Neuronal stem cell (in vitro differentiated cells): ENCODE measurements at regions not wholly inside any gene's neighbourhood (a gene's known extent, or its start where the extent isn't known, plus 50 kb on each side); places are given as distances from the start of the nearest gene placed in this dataset.

Experiments
- DNase-seq: peaks from one replicate; pipeline ENCODE4 v3.0.0-alpha.2; 2013; ENCODE audit warnings: low spot score
- H2AFZ ChIP-seq: one replicate; pipeline ENCODE4 v1.6.1; 2013; ENCODE audit warnings: mild to moderate bottlenecking, low read length, inconsistent platforms
- H2AK5ac ChIP-seq: 2 replicates; pipeline ENCODE4 v1.6.1; 2013; ENCODE audit warnings: low read depth, mild to moderate bottlenecking, inconsistent platforms, low read length, moderate library complexity, mixed read lengths
- H2BK120ac ChIP-seq: 2 replicates; pipeline ENCODE4 v1.6.1; 2013; ENCODE audit warnings: low read depth, mild to moderate bottlenecking, inconsistent platforms, low read length, moderate library complexity, mixed read lengths
- H2BK12ac ChIP-seq: one replicate; pipeline ENCODE4 v1.6.1; 2013; ENCODE audit warnings: low read length, inconsistent platforms
- H2BK15ac ChIP-seq: 2 replicates; pipeline ENCODE4 v1.6.1; 2013; ENCODE audit warnings: mild to moderate bottlenecking, low read length, inconsistent platforms, mixed read lengths
- H2BK5ac ChIP-seq: one replicate; pipeline ENCODE4 v1.6.1; 2013; ENCODE audit warnings: inconsistent platforms, mild to moderate bottlenecking, low read length, moderate library complexity
- H3K14ac ChIP-seq: one replicate; pipeline ENCODE4 v1.6.1; 2013; ENCODE audit warnings: low read length, inconsistent platforms
- H3K18ac ChIP-seq: 2 replicates; pipeline ENCODE4 v1.6.1; 2013; ENCODE audit warnings: low read length, inconsistent platforms
- H3K23ac ChIP-seq: 2 replicates; pipeline ENCODE4 v1.6.1; 2013; ENCODE audit warnings: low read depth, mild to moderate bottlenecking, mixed read lengths, low read length, inconsistent platforms; ENCODE audit not compliant: poor library complexity
- H3K27ac ChIP-seq: replicated peaks from 3 replicates; pipeline ENCODE4 v1.5.1; 2013; ENCODE audit warnings: low read length, inconsistent platforms
- H3K27me3 ChIP-seq, 3 experiments: 2 replicates each; pipeline ENCODE4 v1.6.1; 2013; ENCODE audit warnings: low read length in 3 of 3, mild to moderate bottlenecking in 2 of 3, inconsistent platforms in 1 of 3, low read depth in 1 of 3, mixed read lengths in 1 of 3, moderate library complexity in 1 of 3; ENCODE audit not compliant: control insufficient read depth in 3 of 3, insufficient read depth in 3 of 3
- H3K36me3 ChIP-seq, 2 donors: replicated peaks in 1 of 2; 2 replicates each; pipeline ENCODE4 v1.6.1; 2013; ENCODE audit warnings: low read length in 2 of 2; ENCODE audit not compliant: control insufficient read depth in 2 of 2, insufficient read depth in 2 of 2
- H3K4ac ChIP-seq: 2 replicates; pipeline ENCODE4 v1.6.1; 2013; ENCODE audit warnings: inconsistent platforms, mild to moderate bottlenecking, low read length, moderate library complexity
- H3K4me1 ChIP-seq, 2 donors: 1 replicate in 1 of 2; 2 replicates in 1 of 2; pipeline ENCODE4 v1.6.1; 2013; ENCODE audit warnings: low read length in 2 of 2, low read depth in 1 of 2; ENCODE audit not compliant: control insufficient read depth in 2 of 2, insufficient read depth in 1 of 2
- H3K4me2 ChIP-seq: one replicate; pipeline ENCODE4 v1.6.1; 2013; ENCODE audit warnings: mild to moderate bottlenecking, low read length, inconsistent platforms; ENCODE audit not compliant: insufficient read depth, poor library complexity, severe bottlenecking
- H3K4me3 ChIP-seq, 2 donors: 2 replicates each; pipeline ENCODE4 v1.5.1; 2013; ENCODE audit warnings: low read length in 2 of 2, mild to moderate bottlenecking in 2 of 2, inconsistent platforms in 1 of 2, moderate library complexity in 1 of 2
- H3K79me1 ChIP-seq: one replicate; pipeline ENCODE4 v1.6.1; 2013; ENCODE audit warnings: low read depth, mild to moderate bottlenecking, inconsistent platforms, low read length, moderate library complexity
- H3K9ac ChIP-seq: one replicate; pipeline ENCODE4 v1.6.1; 2013; ENCODE audit warnings: mild to moderate bottlenecking, low read depth, low read length, inconsistent platforms; ENCODE audit not compliant: poor library complexity
- H3K9me3 ChIP-seq, 2 donors: replicated peaks in 1 of 2; 2 replicates each; pipeline versions ENCODE3 to v1.6.1; 2013; ENCODE audit warnings: low read length in 2 of 2, mild to moderate bottlenecking in 2 of 2, inconsistent platforms in 1 of 2, low read depth in 1 of 2, mixed read lengths in 1 of 2, moderate library complexity in 1 of 2; ENCODE audit not compliant: control insufficient read depth in 2 of 2, insufficient read depth in 1 of 2
- H4K8ac ChIP-seq: one replicate; pipeline ENCODE4 v1.6.1; 2013; ENCODE audit warnings: low read depth, mild to moderate bottlenecking, inconsistent platforms, low read length, moderate library complexity
- H4K91ac ChIP-seq: one replicate; pipeline ENCODE4 v1.6.1; 2013; ENCODE audit warnings: low read length, low read depth, mild to moderate bottlenecking, inconsistent platforms; ENCODE audit not compliant: poor library complexity
- WGBS, 2 donors: extraction: QIAGEN DNeasy Blood & Tissue Kit; methylation state at CpG; one replicate each; pipeline ENCODE4 v1.1.7; 2013; ENCODE audit warnings: missing lambda C conversion rate in 2 of 2, mixed read lengths in 1 of 2; ENCODE audit not compliant: insufficient read length in 2 of 2, insufficient replicate concordance in 1 of 2; ENCODE audit errors: extremely low coverage in 2 of 2; 5-methylcytosine and 5-hydroxymethylcytosine counted together

DNA sequence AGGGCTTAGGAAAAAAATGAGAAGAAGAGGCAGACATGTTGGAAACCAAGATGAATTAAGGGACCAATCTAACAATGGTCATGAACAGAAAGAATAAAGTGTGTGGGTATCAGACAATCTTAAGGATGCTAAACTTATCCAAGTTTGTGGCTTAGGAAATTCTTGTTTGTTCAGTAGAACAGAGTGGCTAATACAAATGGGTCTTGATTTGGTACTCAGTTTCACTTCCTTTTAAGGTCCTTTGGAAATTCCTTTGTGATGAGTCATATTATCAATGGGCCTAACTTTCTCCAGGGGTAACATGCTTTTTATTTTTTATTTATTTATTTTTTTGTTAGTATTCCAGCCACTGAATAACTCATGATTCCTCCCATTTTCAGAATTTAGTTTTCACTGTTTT, 1154.7 kb upstream of the FLRT2 start:
- H2BK5ac ChIP-seq, result no peak overlapping the region
- H2BK15ac ChIP-seq, result no peak overlapping the region
- H3K4me1 ChIP-seq, result peaks cover 0 to 2% of the 10 kb centered on the region in 2 donors
- no peaks in the 10 kb centered on the region for H3K9me3 ChIP-seq
- no peak overlapping the region for H2BK120ac ChIP-seq
- H3K27ac ChIP-seq, result no peak overlapping the region
- H2AK5ac ChIP-seq, result no peak overlapping the region
- no peaks in the 10 kb centered on the region for H3K27me3 ChIP-seq
- no peak overlapping the region for H3K4me2 ChIP-seq
- no peaks in the 10 kb centered on the region for H3K79me1 ChIP-seq
- no peak overlapping the region for H3K4ac ChIP-seq
- no peaks in the 10 kb centered on the region for H3K36me3 ChIP-seq
- no peak overlapping the region for H4K8ac ChIP-seq
- H3K18ac ChIP-seq, result no peak overlapping the region
- no peak for DNase-seq
- no peak overlapping the region for H4K91ac ChIP-seq
- H2BK12ac ChIP-seq, result no peak overlapping the region
- H3K14ac ChIP-seq, result no peak overlapping the region
- H2AFZ ChIP-seq, result peak overlapping the region; percentile 33
- no peak overlapping the region for H3K23ac ChIP-seq
- H3K9ac ChIP-seq, result no peak overlapping the region
- no peak overlapping the region for H3K4me3 ChIP-seq

DNA sequence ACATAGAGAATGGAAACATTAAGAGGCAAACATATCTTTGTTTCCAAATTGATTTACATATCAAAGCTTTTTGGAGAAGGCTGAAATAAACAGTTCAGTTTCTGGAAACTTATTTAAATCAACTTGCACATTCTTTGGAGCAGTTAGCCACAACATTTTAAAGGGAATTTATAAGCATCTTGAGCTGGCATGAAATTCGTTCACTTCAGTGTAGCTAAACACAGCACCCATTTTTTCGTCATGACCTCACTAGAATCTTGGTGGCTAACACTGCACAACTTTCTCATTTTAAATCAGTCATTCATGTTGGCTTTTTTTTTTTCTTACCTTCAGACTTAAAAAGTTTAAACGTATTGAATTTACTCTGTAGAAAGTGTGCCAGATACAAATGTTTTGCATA, 1139.9 kb upstream of the FLRT2 start:
- no CpG with 5 or more reads among the region's 3 CpGs for WGBS, 2 donors
- Histone ChIP-seq H3K79me1 (no peaks in the 10 kb centered on the region), H3K27ac (no peak overlapping the region), H3K9ac (no peak overlapping the region), H3K27me3 (no peaks in the 10 kb centered on the region), H4K8ac (no peak overlapping the region), H3K4me2 (no peak overlapping the region), H3K36me3 (no peaks in the 10 kb centered on the region), H3K23ac (no peak overlapping the region), H3K9me3 (no peaks in the 10 kb centered on the region), H3K4ac (no peak overlapping the region), H2BK15ac (no peak overlapping the region), H2BK5ac (no peak overlapping the region), H2BK120ac (no peak overlapping the region), H3K18ac (no peak overlapping the region), H3K14ac (no peak overlapping the region), H2AFZ (no peak overlapping the region), H2AK5ac (no peak overlapping the region), H4K91ac (no peak overlapping the region), H2BK12ac (no peak overlapping the region), H3K4me3 (no peak overlapping the region), H3K4me1 (no peaks in the 10 kb centered on the region)
- DNase-seq, result no peak

- Histone ChIP-seq H2BK5ac (no peak overlapping the region), H2BK120ac (no peak overlapping the region), H3K4me1 (no peaks in the 10 kb centered on the region), H2AFZ (peak overlapping the region; percentile 8), H3K18ac (no peak overlapping the region), H3K14ac (no peak overlapping the region), H3K36me3 (no peaks in the 10 kb centered on the region), H3K79me1 (no peaks in the 10 kb centered on the region), H2BK12ac (no peak overlapping the region), H3K27ac (no peak overlapping the region), H3K4ac (no peak overlapping the region), H4K8ac (no peak overlapping the region), H3K23ac (no peak overlapping the region), H2AK5ac (no peak overlapping the region), H3K27me3 (no peaks in the 10 kb centered on the region), H3K9me3 (no peaks in the 10 kb centered on the region), H3K9ac (no peak overlapping the region), H3K4me3 (no peak overlapping the region), H3K4me2 (no peak overlapping the region), H4K91ac (no peak overlapping the region), H2BK15ac (no peak overlapping the region)
- DNase-seq, result no peak
- WGBS, 2 donors, result no CpG with 5 or more reads among the region's 3 CpGs
Observed at GRCh38 chr14:84397631-84398030, 1132.3 kb upstream of the FLRT2 start.

- Histone ChIP-seq H2BK12ac (peak overlapping the region; percentile 30), H3K27me3 (no peaks in the 10 kb centered on the region), H3K4me1 (peaks cover 0 to 3% of the 10 kb centered on the region in 2 donors), H3K36me3 (no peaks in the 10 kb centered on the region), H3K4ac (no peak overlapping the region), H2BK15ac (no peak overlapping the region), H3K23ac (no peak overlapping the region), H2AK5ac (peak overlapping the region; percentile 13), H2BK5ac (no peak overlapping the region), H3K4me3 (no peak overlapping the region), H2BK120ac (no peak overlapping the region), H2AFZ (no peak overlapping the region), H3K27ac (no peak overlapping the region), H4K91ac (no peak overlapping the region), H3K14ac (no peak overlapping the region), H4K8ac (no peak overlapping the region), H3K4me2 (no peak overlapping the region), H3K9ac (no peak overlapping the region), H3K18ac (peak overlapping the region; percentile 6), H3K9me3 (no peaks in the 10 kb centered on the region), H3K79me1 (no peaks in the 10 kb centered on the region)
- no peak for DNase-seq
- no CpG with 5 or more reads among the region's 62 CpGs for WGBS, 2 donors
Observed at GRCh38 chr14:84399296-84399910, 1130.5 kb upstream of the FLRT2 start.
